Large intestine (tissue), 3 donors: ENCODE measurements at regions not wholly inside any gene's neighbourhood (a gene's known extent, or its start where the extent isn't known, plus 50 kb on each side); places are given as distances from the start of the nearest gene placed in this dataset.

Source experiments
- DNase-seq, 2 donors: peaks; one replicate each; pipeline versions ENCODE4 v3.0.0 to v3.0.0-alpha.2; 2013
- H3K27ac ChIP-seq: one replicate; pipeline ENCODE4 v1.5.1; 2013; ENCODE audit warnings: low read length
- H3K27me3 ChIP-seq: 2 replicates; pipeline ENCODE4 v1.6.1; 2013; ENCODE audit warnings: low read length; ENCODE audit not compliant: control insufficient read depth, insufficient read depth
- H3K36me3 ChIP-seq: 2 replicates; pipeline ENCODE4 v1.6.1; 2013; ENCODE audit warnings: low read length; ENCODE audit not compliant: control insufficient read depth, insufficient read depth
- H3K4me1 ChIP-seq: one replicate; pipeline ENCODE4 v1.6.1; 2013; ENCODE audit warnings: low read length; ENCODE audit not compliant: control insufficient read depth, insufficient read depth
- H3K4me3 ChIP-seq: one replicate; pipeline ENCODE4 v1.5.1; 2013; ENCODE audit warnings: low read length
- H3K9me3 ChIP-seq: one replicate; pipeline ENCODE4 v1.6.1; 2013; ENCODE audit warnings: mild to moderate bottlenecking, low read depth, low read length, moderate library complexity; ENCODE audit not compliant: control insufficient read depth
- WGBS: methylation state at CpG from one replicate; pipeline ENCODE4 v1.1.5; 2013; ENCODE audit warnings: low lambda C conversion rate; ENCODE audit not compliant: insufficient coverage; 5-methylcytosine and 5-hydroxymethylcytosine counted together

DNA sequence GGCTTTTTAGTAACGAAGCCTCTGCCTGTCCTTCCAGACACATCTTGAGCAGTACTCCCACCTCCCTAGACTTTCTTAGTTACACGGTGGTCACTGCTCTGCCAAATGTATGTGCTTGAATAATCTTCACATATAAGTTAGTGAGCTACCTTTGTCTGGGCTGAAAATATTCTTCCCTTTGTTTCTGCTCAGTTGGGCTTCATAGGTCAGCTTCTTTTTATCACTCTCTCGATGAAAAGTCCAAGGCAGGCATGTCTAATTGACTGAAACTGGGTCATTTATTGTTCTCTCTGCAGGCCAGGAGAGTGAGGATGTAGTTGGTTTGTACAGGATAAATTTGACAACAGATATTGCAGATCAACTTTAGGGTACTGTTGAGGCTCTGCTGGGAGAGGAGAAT is 636.7 kb upstream of the IGFBP3 start:
- peaks cover 23% of the 10 kb centered on the region for H3K4me1 ChIP-seq
- no peaks in the 10 kb centered on the region for H3K27me3 ChIP-seq
- H3K4me3 ChIP-seq, result no peak overlapping the region
- peak overlapping the region; percentile 60 for H3K27ac ChIP-seq
- no peaks in the 10 kb centered on the region for H3K9me3 ChIP-seq
- DNase-seq, result peak in 1 of 2 donors; percentile 58
- WGBS, result 60% methylated on average over 1 of the region's 3 CpGs
- no peaks in the 10 kb centered on the region for H3K36me3 ChIP-seq

DNA sequence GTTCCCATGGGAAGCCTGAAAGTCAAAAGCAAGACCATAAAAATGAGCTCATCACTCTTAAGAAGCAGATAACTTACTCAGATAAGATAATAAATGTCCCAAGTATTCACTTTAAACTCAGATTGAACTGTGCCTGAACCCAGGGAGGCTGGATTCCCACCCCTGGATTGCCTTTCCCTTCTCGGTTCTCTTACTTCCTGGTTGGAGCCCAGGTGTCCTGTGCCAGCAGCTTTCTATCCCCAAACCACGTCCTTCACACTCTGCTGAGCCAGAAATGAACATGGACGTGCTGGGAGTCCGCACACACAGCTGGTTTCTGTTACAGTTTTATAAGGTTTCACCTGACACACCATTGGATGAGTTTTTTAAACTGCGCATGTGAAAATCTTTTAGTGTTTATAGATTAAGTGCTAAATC is 636.2 kb upstream of the IGFBP3 start:
- Histone ChIP-seq H3K4me1 (peaks cover 23% of the 10 kb centered on the region), H3K27me3 (no peaks in the 10 kb centered on the region), H3K36me3 (no peaks in the 10 kb centered on the region), H3K27ac (peak overlapping the region; percentile 60), H3K9me3 (no peaks in the 10 kb centered on the region), H3K4me3 (no peak overlapping the region)
- WGBS, result no CpG with 5 or more reads among the region's 5 CpGs
- peak; percentile 68 to 82 for DNase-seq

DNA sequence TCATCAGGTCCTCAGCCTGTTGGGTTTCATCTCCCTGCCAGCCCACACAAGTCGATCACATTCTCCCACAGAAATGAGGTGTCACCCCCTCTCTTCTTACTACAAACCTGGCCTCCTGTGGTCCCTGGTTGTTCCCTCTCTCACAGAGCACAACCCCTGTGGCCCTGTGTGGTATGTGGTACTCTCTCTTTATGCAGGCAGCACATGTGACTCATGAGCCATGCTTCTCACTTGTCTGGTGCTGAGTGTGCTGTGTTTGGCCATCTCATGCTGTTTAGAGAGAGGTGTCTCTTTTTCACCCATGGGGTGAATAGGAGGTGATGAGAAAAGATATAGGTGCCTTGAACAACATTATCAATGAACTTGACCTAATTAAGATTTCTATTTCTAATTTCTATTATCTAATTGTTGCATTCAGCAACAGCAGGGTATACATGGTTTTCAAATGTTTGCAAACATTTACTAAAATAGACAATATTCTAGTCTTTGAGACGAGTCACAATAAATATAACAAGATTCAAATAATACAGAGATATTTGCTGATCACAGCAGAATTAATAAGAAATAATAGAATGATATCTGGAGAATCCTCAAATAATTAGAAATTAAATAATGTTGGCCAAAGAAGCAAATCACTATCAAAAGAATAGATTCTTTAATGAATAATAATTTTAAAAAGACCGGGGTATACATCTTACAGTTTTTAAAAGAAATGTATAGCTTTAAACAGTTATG is 633.8 kb upstream of the IGFBP3 start:
- no peak for DNase-seq
- Histone ChIP-seq H3K27me3 (no peaks in the 10 kb centered on the region), H3K27ac (no peak overlapping the region), H3K9me3 (no peaks in the 10 kb centered on the region), H3K4me1 (peaks cover 23% of the 10 kb centered on the region), H3K4me3 (no peak overlapping the region), H3K36me3 (no peaks in the 10 kb centered on the region)
- 100% methylated on average over 1 of the region's 3 CpGs for WGBS

DNA sequence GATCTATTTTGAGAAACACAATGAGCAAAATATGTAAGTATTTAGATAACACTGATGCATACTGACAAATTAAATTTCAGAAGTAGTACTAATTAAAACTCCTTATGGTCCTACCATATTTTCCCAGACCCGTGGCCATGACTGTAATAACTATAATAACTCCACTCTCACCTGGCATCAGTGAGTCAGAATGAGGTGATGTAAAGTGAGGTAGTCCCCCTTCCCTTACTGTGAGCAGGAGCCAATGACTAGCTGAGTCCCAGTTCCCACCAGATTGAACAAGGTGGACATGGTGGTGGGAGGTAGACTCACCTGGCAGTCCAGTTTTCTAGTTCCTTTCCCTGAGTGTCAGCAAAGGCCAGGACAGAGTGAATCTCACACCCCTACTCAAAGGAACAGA is 630.5 kb upstream of the IGFBP3 start:
- no CpG with 5 or more reads among the region's 1 CpG for WGBS
- Histone ChIP-seq H3K9me3 (no peaks in the 10 kb centered on the region), H3K27me3 (no peaks in the 10 kb centered on the region), H3K27ac (no peak overlapping the region), H3K4me3 (no peak overlapping the region), H3K36me3 (no peaks in the 10 kb centered on the region), H3K4me1 (peaks cover 4% of the 10 kb centered on the region)
- DNase-seq, result no peak

DNA sequence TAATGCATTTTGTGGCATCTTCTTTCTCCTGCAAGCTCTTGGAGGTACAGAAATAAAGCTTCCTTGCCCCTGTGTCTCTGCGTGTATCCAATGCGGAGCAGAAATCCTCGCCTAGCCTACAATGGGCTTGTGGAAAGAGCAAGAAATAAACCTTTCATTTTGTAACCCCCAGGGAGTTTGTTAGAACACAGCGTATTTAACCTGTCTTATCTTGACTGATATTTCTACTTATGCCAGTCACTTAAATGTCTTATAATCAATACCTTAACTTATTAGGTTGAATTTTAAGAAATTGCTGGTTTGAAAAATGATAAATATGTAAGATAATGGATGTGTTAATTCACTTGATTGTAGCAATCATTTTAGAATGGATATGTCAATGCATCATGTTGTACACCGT is 629.8 kb upstream of the IGFBP3 start:
- no peaks in the 10 kb centered on the region for H3K9me3 ChIP-seq
- H3K36me3 ChIP-seq, result no peaks in the 10 kb centered on the region
- 81% methylated on average over 4 of the region's 5 CpGs for WGBS
- H3K27ac ChIP-seq, result no peak overlapping the region
- DNase-seq, result no peak
- no peaks in the 10 kb centered on the region for H3K4me1 ChIP-seq
- H3K4me3 ChIP-seq, result no peak overlapping the region
- H3K27me3 ChIP-seq, result no peaks in the 10 kb centered on the region

DNA sequence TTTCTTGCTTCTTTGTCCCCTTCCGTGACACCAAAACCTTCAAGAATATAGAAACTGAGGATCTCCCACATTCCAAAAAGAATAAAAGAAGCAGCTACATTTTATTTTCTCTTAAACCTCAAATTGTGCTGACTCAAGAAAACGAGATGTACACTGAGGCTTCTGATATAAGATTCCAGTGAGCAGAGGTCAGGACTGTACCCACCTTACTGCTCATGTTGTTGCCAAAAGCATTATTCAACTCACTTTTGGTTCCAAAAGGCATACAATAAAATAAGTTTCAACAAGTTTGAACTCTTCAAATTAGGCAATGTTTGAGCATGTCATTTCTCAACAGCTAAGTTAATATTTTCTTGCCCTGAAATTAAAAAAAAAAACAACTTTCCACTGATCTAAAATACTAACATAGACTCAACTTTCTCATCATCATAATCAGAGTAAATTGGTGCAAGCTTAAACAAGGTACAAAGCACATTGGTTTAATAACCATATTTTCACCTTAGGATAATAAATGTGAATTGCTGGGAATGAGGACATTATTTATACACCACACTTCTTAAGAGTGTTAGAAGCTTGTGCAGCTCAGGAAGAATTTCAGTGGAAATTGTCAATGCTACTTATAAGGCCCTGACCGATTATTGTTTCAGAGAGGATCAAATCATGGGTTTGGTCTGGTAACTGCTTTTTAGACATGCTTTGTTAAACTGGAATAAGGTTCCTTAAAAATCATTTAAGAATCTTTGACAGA is 629.0 kb upstream of the IGFBP3 start:
- Histone ChIP-seq H3K27me3 (no peaks in the 10 kb centered on the region), H3K4me3 (no peak overlapping the region), H3K4me1 (no peaks in the 10 kb centered on the region), H3K36me3 (no peaks in the 10 kb centered on the region), H3K27ac (peak overlapping the region; percentile 9), H3K9me3 (no peaks in the 10 kb centered on the region)
- DNase-seq, result peak in 1 of 2 donors; percentile 18
- WGBS, result 100% methylated on average over 2 of the region's 3 CpGs

DNA sequence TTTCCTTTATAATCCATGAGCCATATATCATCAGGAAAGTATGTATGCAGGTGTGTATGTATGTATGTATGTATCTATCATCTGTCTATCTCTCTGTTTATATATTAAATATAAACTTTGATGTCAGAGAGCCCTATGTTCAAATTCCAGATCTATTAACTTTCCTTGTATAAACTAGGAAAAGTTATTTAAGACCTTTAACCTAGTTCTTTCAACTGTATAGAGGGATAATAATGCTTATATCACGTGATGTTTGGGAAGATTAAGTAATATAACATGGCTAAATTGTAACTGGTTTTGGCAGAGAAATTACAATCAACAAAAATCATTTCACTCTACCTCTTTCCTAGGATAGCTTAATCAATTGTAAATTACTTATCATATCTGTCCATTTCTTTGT is 628.3 kb upstream of the IGFBP3 start:
- H3K27ac ChIP-seq, result peak overlapping the region; percentile 7
- DNase-seq, result no peak
- no peaks in the 10 kb centered on the region for H3K4me1 ChIP-seq
- H3K4me3 ChIP-seq, result no peak overlapping the region
- H3K27me3 ChIP-seq, result no peaks in the 10 kb centered on the region
- no CpG with 5 or more reads among the region's 1 CpG for WGBS
- no peaks in the 10 kb centered on the region for H3K9me3 ChIP-seq
- no peaks in the 10 kb centered on the region for H3K36me3 ChIP-seq

DNA sequence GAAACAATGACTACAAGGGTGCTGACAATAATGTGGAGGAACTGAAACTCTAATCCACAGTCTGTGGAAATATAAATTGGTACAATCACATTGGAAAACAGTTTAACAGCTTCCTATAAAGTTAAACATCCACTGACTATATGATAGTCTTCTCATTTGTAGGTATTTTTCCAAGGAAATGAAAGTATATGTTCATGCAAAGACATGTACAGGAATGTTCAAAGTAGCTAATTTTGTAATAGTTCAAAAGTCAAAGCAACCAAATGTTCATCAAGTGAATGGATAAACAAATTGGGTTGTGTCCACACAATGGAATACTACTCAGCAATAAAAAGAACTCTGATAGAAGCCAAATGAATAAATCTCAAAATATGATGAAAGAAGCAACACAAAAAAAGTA is 626.0 kb upstream of the IGFBP3 start:
- H3K9me3 ChIP-seq, result no peaks in the 10 kb centered on the region
- DNase-seq, result no peak

DNA sequence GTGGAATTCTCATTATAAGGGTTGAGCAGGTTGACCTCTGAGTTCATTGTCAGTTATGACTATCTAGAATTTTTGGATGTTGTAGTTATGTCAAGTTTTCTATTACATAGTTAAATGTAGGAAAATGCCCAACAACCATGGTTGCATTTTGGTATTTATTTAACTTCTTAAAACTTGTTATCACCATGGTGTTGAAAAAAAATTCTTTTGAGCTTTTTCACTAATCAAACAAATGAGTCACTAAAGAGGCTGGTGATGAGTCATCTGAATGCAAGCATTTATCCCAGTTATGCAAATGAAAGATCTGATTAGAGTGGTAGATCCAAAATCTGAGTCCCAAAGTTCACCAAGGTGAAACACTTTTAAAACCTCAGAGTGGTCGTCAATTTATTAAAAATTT is 624.7 kb upstream of the IGFBP3 start:
- H3K27ac ChIP-seq, result no peak overlapping the region

More for the DNA sequence above, 626.0 kb upstream of the IGFBP3 start:
- H3K27me3 ChIP-seq, result no peaks in the 10 kb centered on the region
- peaks cover 15% of the 10 kb centered on the region for H3K4me1 ChIP-seq
- no peaks in the 10 kb centered on the region for H3K36me3 ChIP-seq
- H3K27ac ChIP-seq, result no peak overlapping the region
- no peak overlapping the region for H3K4me3 ChIP-seq

DNA sequence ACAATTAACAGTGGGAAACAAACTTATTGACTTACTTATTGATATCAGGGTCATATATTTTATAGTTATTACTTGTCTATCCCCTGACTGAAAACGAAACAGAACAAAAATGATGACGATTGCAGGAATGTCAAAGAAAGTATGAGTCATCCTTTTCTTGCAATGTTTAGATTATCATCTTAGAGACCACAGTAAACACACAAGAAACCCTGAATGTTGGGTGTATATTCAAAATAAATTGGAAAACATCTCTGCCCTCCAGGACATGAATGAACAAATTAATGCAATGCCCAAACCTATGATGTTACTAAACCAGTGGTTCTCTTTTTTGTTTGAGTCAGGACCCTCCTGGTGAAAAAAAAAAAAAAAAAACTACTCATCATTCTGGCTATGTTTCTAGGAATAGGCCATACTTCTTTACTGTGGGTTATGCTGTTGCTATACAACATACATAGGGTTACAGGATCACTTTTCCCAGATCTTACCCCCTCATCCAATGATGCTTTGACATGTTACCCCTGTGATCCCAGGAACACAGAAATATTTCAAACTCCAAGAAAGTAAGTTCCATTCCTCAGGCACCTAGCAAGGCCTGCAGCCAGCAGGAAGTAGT is 623.4 kb upstream of the IGFBP3 start:
- DNase-seq, result peak in 1 of 2 donors; percentile 70
- no peaks in the 10 kb centered on the region for H3K36me3 ChIP-seq

More for the DNA sequence above, 624.7 kb upstream of the IGFBP3 start:
- H3K9me3 ChIP-seq, result no peaks in the 10 kb centered on the region
- peak in 1 of 2 donors; percentile 22 for DNase-seq
- H3K4me1 ChIP-seq, result peaks cover 15% of the 10 kb centered on the region
- no peak overlapping the region for H3K4me3 ChIP-seq
- no peaks in the 10 kb centered on the region for H3K36me3 ChIP-seq
- WGBS, result 80% methylated on average over 1 of the region's 1 CpG
- H3K27me3 ChIP-seq, result no peaks in the 10 kb centered on the region

More for the DNA sequence above, 623.4 kb upstream of the IGFBP3 start:
- Histone ChIP-seq H3K27me3 (no peaks in the 10 kb centered on the region), H3K9me3 (no peaks in the 10 kb centered on the region), H3K4me1 (peaks cover 15% of the 10 kb centered on the region), H3K4me3 (no peak overlapping the region), H3K27ac (peak overlapping the region; percentile 55)
- no CpG with 5 or more reads among the region's 2 CpGs for WGBS
